ENCODE measurements at regions not wholly inside any gene's neighbourhood (a gene's known extent, or its start where the extent isn't known, plus 50 kb on each side); places are given as distances from the start of the nearest gene placed in this dataset.

DNA sequence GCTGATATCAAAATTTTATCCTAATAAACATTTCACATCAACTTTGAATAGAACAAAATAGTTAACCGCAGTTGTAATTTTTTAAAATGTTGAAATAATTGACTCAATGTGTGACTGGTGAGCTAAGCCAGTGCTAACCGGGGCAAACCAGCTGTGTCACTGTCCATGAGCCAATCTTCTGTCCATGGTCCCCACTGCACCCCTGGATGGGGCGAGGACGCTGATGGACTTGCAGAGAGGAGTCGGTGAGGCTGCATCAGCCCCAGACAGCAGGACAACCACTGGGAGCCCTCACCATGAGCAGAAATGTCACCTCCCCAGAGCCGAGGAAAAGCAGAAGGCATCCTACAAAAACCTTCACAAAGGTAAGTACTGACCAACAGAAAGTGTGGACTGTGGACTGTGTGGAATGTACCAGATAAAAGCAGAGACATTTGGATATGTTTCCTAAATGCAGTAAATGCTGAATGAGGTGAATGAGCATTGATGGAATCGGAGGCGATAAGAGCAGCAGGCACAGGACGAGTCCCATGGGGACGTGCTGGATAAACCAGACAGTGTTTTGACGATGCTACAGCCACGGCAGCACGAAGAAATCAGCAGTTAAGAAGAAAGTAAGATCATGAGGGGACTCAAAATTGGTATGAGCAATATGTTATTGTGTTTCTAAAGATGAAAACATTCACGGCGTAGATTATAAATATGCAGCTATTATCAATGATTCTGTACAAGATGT lies 115.0 kb upstream of the BACE2 start:
- TF ChIP-seq, protein P1, sequence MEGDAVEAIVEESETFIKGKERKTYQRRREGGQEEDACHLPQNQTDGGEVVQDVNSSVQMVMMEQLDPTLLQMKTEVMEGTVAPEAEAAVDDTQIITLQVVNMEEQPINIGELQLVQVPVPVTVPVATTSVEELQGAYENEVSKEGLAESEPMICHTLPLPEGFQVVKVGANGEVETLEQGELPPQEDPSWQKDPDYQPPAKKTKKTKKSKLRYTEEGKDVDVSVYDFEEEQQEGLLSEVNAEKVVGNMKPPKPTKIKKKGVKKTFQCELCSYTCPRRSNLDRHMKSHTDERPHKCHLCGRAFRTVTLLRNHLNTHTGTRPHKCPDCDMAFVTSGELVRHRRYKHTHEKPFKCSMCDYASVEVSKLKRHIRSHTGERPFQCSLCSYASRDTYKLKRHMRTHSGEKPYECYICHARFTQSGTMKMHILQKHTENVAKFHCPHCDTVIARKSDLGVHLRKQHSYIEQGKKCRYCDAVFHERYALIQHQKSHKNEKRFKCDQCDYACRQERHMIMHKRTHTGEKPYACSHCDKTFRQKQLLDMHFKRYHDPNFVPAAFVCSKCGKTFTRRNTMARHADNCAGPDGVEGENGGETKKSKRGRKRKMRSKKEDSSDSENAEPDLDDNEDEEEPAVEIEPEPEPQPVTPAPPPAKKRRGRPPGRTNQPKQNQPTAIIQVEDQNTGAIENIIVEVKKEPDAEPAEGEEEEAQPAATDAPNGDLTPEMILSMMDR (conservative IDR thresholded peaks at IDR 0.05; ENCODE audit: low read length) = no peak
- no peak for TF ChIP-seq EZH2phosphoT487 (IDR thresholded peaks at IDR 0.05; ENCODE audit: borderline replicate concordance, low read depth, low read length)
